Ascending aorta (tissue), 2 donors: ENCODE measurements at regions not wholly inside any gene's neighbourhood (a gene's known extent, or its start where the extent isn't known, plus 50 kb on each side); places are given as distances from the start of the nearest gene placed in this dataset.
A peak's percentile ranks its signal among the peaks of the same experiment; 100 is the strongest.

ENCODE experiments used
- DNase-seq, 2 donors: peaks; one replicate each; pipeline ENCODE4 v3.0.0-alpha.2; 2019; ENCODE audit warnings: low spot score in 2 of 2
- H3K27ac ChIP-seq, 2 donors: fragments of 200-600 bp; sonication (generic); one replicate each; pipeline ENCODE4 v1.5.1; 2016 to 2017; ENCODE audit warnings: mild to moderate bottlenecking in 1 of 2
- H3K27me3 ChIP-seq: fragments of 200-600 bp; sonication (generic); one replicate; pipeline ENCODE4 v1.5.1; 2017
- H3K36me3 ChIP-seq, 2 donors: fragments of 200-600 bp; sonication (generic); one replicate each; pipeline ENCODE4 v1.5.1; 2016
- H3K4me1 ChIP-seq, 2 donors: fragments of 200-600 bp; sonication (generic); one replicate each; pipeline ENCODE4 v1.5.1; 2016 to 2017; ENCODE audit warnings: mild to moderate bottlenecking in 1 of 2
- H3K4me3 ChIP-seq, 2 donors: fragments of 200-600 bp; sonication (generic); one replicate each; pipeline ENCODE4 v1.5.1; 2016 to 2017; ENCODE audit warnings: mild to moderate bottlenecking in 1 of 2
- H3K9me3 ChIP-seq, 2 donors: fragments of 200-600 bp; sonication (generic); one replicate each; pipeline ENCODE4 v1.5.1; 2016
- CTCF ChIP-seq, 3 experiments: fragments of 200-600 bp in 2 of 3; fragments of 450-650 bp in 1 of 3; sonication (generic) in 2 of 3; IDR thresholded peaks; one replicate each; pipeline ENCODE4 v1.5.1; 2016 to 2019; ENCODE audit warnings: antibody characterized with exemption in 3 of 3, mild to moderate bottlenecking in 1 of 3, moderate library complexity in 1 of 3
- intact Hi-C: fragments of 100-400 bp; cut with DNase I; formaldehyde crosslinking; loops from one replicate; pipeline ENCODE4 v1.15.1; 2023

GRCh38 chr22:48739348-48740085 is 1088.2 kb downstream of the BRD1 start:
- Histone ChIP-seq H3K9me3 (peaks cover 0 to 16% of the 10 kb centered on the region in 2 donors), H3K36me3 (no peaks in the 10 kb centered on the region)
- intact Hi-C loops = loop anchor here (10.0 kb wide), 1 partner anchor 55 kb away; no protein-coding TSS in a partner anchor

GRCh38 chr22:48738204-48738980 is 1089.3 kb downstream of the BRD1 start:
- Histone ChIP-seq H3K27ac (no peak overlapping the region), H3K36me3 (no peaks in the 10 kb centered on the region), H3K9me3 (peaks cover 0 to 9% of the 10 kb centered on the region in 2 donors), H3K27me3 (no peaks in the 10 kb centered on the region), H3K4me3 (no peak overlapping the region), H3K4me1 (no peaks in the 10 kb centered on the region)
- peak in 1 of 2 donors; percentile 56 for DNase-seq
- no peak for TF ChIP-seq CTCF (IDR thresholded peaks at IDR 0.05)
- intact Hi-C loops = no loop called here

More at GRCh38 chr22:48739348-48740085, 1088.2 kb downstream of the BRD1 start:
- no peaks in the 10 kb centered on the region for H3K27me3 ChIP-seq
- H3K27ac ChIP-seq = no peak overlapping the region
- H3K4me3 ChIP-seq = no peak overlapping the region
- DNase-seq = peak; percentile 4 to 35
- H3K4me1 ChIP-seq = no peaks in the 10 kb centered on the region
- no peak for TF ChIP-seq CTCF (IDR thresholded peaks at IDR 0.05)

GRCh38 chr22:48737461-48738203 is 1090.0 kb downstream of the BRD1 start:
- no peaks in the 10 kb centered on the region for H3K27me3 ChIP-seq
- H3K9me3 ChIP-seq = peaks cover 0 to 16% of the 10 kb centered on the region in 2 donors

GRCh38 chr22:48736593-48737460 is 1090.8 kb downstream of the BRD1 start:
- no peak overlapping the region for H3K27ac ChIP-seq
- no peak overlapping the region for H3K4me3 ChIP-seq
- DNase-seq = no peak
- TF ChIP-seq CTCF (IDR thresholded peaks at IDR 0.05) = no peak
- no peaks in the 10 kb centered on the region for H3K4me1 ChIP-seq
- no peaks in the 10 kb centered on the region for H3K27me3 ChIP-seq
- intact Hi-C loops = no loop called here
- H3K36me3 ChIP-seq = no peaks in the 10 kb centered on the region
- peaks cover 0 to 16% of the 10 kb centered on the region in 2 donors for H3K9me3 ChIP-seq

More at GRCh38 chr22:48737461-48738203, 1090.0 kb downstream of the BRD1 start:
- no peaks in the 10 kb centered on the region for H3K4me1 ChIP-seq
- no peaks in the 10 kb centered on the region for H3K36me3 ChIP-seq
- intact Hi-C loops = no loop called here
- DNase-seq = peak in 1 of 2 donors; percentile 52
- H3K4me3 ChIP-seq = no peak overlapping the region
- no peak overlapping the region for H3K27ac ChIP-seq
- TF ChIP-seq CTCF (IDR thresholded peaks at IDR 0.05) = no peak

GRCh38 chr22:48734961-48735360 is 1092.7 kb downstream of the BRD1 start:
- no peak for TF ChIP-seq CTCF (IDR thresholded peaks at IDR 0.05)
- Histone ChIP-seq H3K4me1 (no peaks in the 10 kb centered on the region), H3K27ac (no peak overlapping the region), H3K27me3 (no peaks in the 10 kb centered on the region), H3K9me3 (peaks cover 0 to 6% of the 10 kb centered on the region in 2 donors), H3K4me3 (no peak overlapping the region), H3K36me3 (no peaks in the 10 kb centered on the region)
- DNase-seq = no peak
- intact Hi-C loops = no loop called here
